HG03469 (cell line): ENCODE measurements at regions not wholly inside any gene's neighbourhood (a gene's known extent, or its start where the extent isn't known, plus 50 kb on each side); places are given as distances from the start of the nearest gene placed in this dataset.
"Not testable (repeated sequence)": the region's sequence is repeated elsewhere in the genome, so short reads cannot be mapped to it uniquely, and the experiment has no call there.

ENCODE experiments used
- ATAC-seq: cut with Tn5 transposase; IDR thresholded peaks from one replicate; pipeline ENCODE4 v1.9.1; 2021; ENCODE audit warnings: mild to moderate bottlenecking, moderate library complexity, moderate number of reproducible peaks; ENCODE audit not compliant: unreplicated experiment

GRCh38 chr2:114368705-114369104, 73.7 kb upstream of the DPP10 start:
- no peak for ATAC-seq

- ATAC-seq: not testable (repeated sequence)
These were observed 70.7 kb upstream of the DPP10 start for GRCh38 chr2:114371721-114372120.

DNA sequence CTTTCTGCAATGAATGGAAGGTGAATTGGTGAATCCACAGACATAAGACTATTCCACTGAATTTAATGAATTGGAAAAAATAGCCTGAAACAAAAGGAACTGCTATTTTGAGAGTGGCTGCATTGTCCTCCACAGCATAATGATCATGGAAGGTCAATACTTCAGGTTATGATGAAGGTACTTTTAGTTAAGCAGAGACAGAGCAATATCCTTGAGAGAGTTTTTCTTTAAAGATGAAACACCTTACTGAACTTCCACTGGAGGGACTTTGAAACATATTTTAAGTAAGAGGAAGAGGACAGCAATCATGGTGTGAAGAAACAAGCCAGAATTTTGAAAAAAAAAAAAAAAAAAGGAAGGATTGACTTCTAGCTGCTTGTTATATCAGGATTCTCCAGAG, 68.8 kb upstream of the DPP10 start:
- ATAC-seq: no peak

DNA sequence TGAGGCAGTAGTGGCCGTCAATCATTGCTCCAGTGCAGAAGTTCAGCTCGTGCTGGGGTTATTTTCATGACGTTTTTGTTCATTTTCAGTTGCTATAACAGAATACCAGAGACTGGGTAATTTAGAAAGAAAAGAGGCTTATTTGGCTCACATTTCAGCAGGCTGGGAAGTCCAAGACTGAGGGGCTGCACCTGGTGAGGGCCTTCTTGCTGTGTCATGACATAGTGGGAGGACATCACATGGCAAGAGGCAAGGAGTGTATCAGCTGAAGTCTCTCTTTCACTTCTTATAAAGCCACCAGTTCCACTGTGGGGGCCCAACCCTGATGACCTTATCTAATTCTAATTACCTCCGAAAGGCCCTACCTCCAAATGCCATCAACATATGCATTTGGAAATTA, 58.0 kb upstream of the DPP10 start:
- no peak for ATAC-seq

- ATAC-seq: no peak
These were observed 53.4 kb upstream of the DPP10 start for GRCh38 chr2:114389021-114389420.
